Non-pigmented ciliary epithelial cell (primary cell): ENCODE measurements at regions not wholly inside any gene's neighbourhood (a gene's known extent, or its start where the extent isn't known, plus 50 kb on each side); places are given as distances from the start of the nearest gene placed in this dataset.

ENCODE experiments used
- DNase-seq: peaks from one replicate; pipeline ENCODE4 v3.0.0-alpha.2; 2010; ENCODE audit warnings: low read depth

GRCh38 chr6:43903739-43904290, 133.8 kb downstream of the VEGFA start:
- no peak for DNase-seq

- no peak for DNase-seq
Measured at GRCh38 chr6:43901733-43902230, 131.8 kb downstream of the VEGFA start.

- no peak for DNase-seq
Measured at GRCh38 chr6:43900916-43901732, 131.1 kb downstream of the VEGFA start.

- no peak for DNase-seq
Measured at GRCh38 chr6:43900560-43900915, 130.5 kb downstream of the VEGFA start.

- DNase-seq: no peak
Measured at GRCh38 chr6:43899830-43900229, 129.8 kb downstream of the VEGFA start.

GRCh38 chr6:43898358-43899131, 128.5 kb downstream of the VEGFA start:
- DNase-seq: no peak

GRCh38 chr6:43897571-43898302, 127.7 kb downstream of the VEGFA start:
- no peak for DNase-seq

GRCh38 chr6:43896329-43897255, 126.6 kb downstream of the VEGFA start:
- no peak for DNase-seq

GRCh38 chr6:43895656-43896328, 125.8 kb downstream of the VEGFA start:
- no peak for DNase-seq

GRCh38 chr6:43893073-43893472, 123.1 kb downstream of the VEGFA start:
- no peak for DNase-seq

- DNase-seq: no peak
Measured at GRCh38 chr6:43891072-43891870, 121.3 kb downstream of the VEGFA start.

- DNase-seq: no peak
Measured at GRCh38 chr6:43890197-43891062, 120.4 kb downstream of the VEGFA start.

GRCh38 chr6:43887906-43888683, 118.1 kb downstream of the VEGFA start:
- DNase-seq: no peak

- DNase-seq: no peak
Measured at GRCh38 chr6:43887340-43887858, 117.4 kb downstream of the VEGFA start.

- DNase-seq: no peak
Measured at GRCh38 chr6:43886717-43887339, 116.8 kb downstream of the VEGFA start.

GRCh38 chr6:43886067-43886461, 116.1 kb downstream of the VEGFA start:
- no peak for DNase-seq

GRCh38 chr6:43885399-43886066, 115.5 kb downstream of the VEGFA start:
- DNase-seq: no peak
